ENCODE measurements at regions not wholly inside any gene's neighbourhood (a gene's known extent, or its start where the extent isn't known, plus 50 kb on each side); places are given as distances from the start of the nearest gene placed in this dataset.
A peak's percentile ranks its signal among the peaks of the same experiment; 100 is the strongest.

GRCh38 chr10:124180044-124180745 is 86.8 kb upstream of the CHST15 start:
- Mint-ChIP-seq H3K4me1 (no peaks in the 10 kb centered on the region), H3K36me3 (no peaks in the 10 kb centered on the region), H3K4me3 (no peak overlapping the region), H3K27ac (no peak overlapping the region), H3K9me3 (peaks cover 0 to 2% (median 0%) of the 10 kb centered on the region in 7 donors), H3K27me3 (peaks cover 10% of the 10 kb centered on the region)
- H3K27me3 ChIP-seq (ENCODE audit: control insufficient read depth, insufficient read depth, low read length), result no peaks in the 10 kb centered on the region
- no peaks in the 10 kb centered on the region for H3K9me3 ChIP-seq (ENCODE audit: control insufficient read depth in 2 of 2, low read length in 2 of 2)
- H3K4me1 ChIP-seq (ENCODE audit: control insufficient read depth, insufficient read depth, low read length, poor library complexity, severe bottlenecking), result no peaks in the 10 kb centered on the region
- DNase-seq (no peak), ATAC-seq (ENCODE audit: low read depth in 2 of 2) (no peak)
- H3K36me3 ChIP-seq (ENCODE audit: control insufficient read depth, insufficient read depth, low read length), result no peaks in the 10 kb centered on the region
- no peak overlapping the region for H3K4me3 ChIP-seq (ENCODE audit: low read depth, low read length)
- H3K27ac ChIP-seq (ENCODE audit: insufficient read depth, low read length, poor library complexity, severe bottlenecking), result no peak overlapping the region

DNA sequence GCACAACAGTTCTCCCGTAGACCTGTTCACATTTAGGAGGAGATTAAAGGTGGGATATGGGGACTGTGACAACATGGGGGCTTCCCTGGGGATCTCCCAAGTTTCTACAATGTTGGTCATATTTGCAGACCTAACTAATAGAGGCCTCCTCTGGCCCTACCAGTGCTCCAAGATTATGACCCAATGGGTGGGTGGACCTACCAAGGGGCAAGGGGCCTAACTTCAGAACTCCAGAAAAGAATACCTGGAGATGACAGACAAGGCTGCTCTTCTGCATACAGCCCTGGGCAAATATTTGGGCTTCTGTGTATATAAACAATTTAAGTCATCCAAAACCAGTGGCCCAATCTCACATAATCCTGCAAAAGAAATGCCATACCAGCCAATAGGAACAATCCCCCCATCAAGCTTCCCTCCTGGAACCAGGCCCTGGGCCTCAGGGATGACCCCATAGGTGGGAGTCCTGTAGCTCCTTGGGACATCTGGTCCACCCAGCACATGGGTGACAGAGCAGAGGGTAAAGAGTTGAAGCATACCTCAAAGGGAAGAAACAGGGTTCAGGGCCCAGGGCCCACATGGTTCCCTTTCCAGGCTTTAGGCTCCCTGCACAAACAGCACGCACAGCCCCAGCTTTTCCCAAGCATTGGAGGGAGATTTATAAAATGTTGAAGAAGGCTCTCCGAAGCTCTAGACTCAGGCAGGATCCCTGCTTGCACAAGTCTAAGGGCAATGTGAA is 86.1 kb upstream of the CHST15 start:
- Histone ChIP-seq H3K9me3 (ENCODE audit: control insufficient read depth in 2 of 2, low read length in 2 of 2) (no peaks in the 10 kb centered on the region), H3K36me3 (ENCODE audit: control insufficient read depth, insufficient read depth, low read length) (no peaks in the 10 kb centered on the region), H3K27me3 (ENCODE audit: control insufficient read depth, insufficient read depth, low read length) (no peaks in the 10 kb centered on the region), H3K4me1 (ENCODE audit: control insufficient read depth, insufficient read depth, low read length, poor library complexity, severe bottlenecking) (no peaks in the 10 kb centered on the region), H3K27ac (ENCODE audit: insufficient read depth, low read length, poor library complexity, severe bottlenecking) (no peak overlapping the region), H3K4me3 (ENCODE audit: low read depth, low read length) (no peak overlapping the region)
- Mint-ChIP-seq H3K4me3 (peak overlapping the region in 1 of 4 donors; percentile 8), H3K27ac (no peak overlapping the region), H3K4me1 (no peaks in the 10 kb centered on the region), H3K36me3 (no peaks in the 10 kb centered on the region), H3K27me3 (peaks cover 8% of the 10 kb centered on the region), H3K9me3 (peaks cover 0 to 2% (median 0%) of the 10 kb centered on the region in 7 donors)
- ATAC-seq (ENCODE audit: low read depth in 2 of 2), result no peak
- DNase-seq, result no peak

DNA sequence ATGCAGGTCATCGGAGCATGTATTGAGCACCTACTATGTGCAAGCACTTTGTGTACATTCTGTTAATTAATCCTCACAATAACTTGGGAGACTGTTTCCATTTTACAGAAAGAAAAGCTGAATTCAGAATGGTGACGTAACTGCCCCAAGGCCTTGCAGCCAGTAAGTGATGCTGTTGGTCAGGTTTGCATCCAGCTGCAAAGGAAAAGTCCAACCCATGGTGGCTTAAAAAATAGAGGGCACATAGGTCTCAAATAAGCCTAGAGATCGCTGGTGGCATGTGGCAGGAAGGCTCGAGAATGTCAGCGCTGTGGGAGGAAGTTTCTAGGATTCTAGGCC is 83.8 kb upstream of the CHST15 start:
- H3K9me3 Mint-ChIP-seq, result peaks cover 0 to 2% (median 1%) of the 10 kb centered on the region in 7 donors
- no peaks in the 10 kb centered on the region for H3K9me3 ChIP-seq (ENCODE audit: control insufficient read depth in 2 of 2, low read length in 2 of 2)

GRCh38 chr10:124176349-124177179 is 83.2 kb upstream of the CHST15 start:
- Mint-ChIP-seq H3K36me3 (no peaks in the 10 kb centered on the region), H3K27me3 (peaks cover 5% of the 10 kb centered on the region), H3K27ac (no peak overlapping the region), H3K4me3 (no peak overlapping the region), H3K4me1 (no peaks in the 10 kb centered on the region), H3K9me3 (peaks cover 0 to 2% (median 1%) of the 10 kb centered on the region in 7 donors)
- Histone ChIP-seq H3K27me3 (ENCODE audit: control insufficient read depth, insufficient read depth, low read length) (no peaks in the 10 kb centered on the region), H3K9me3 (ENCODE audit: control insufficient read depth in 2 of 2, low read length in 2 of 2) (no peaks in the 10 kb centered on the region), H3K27ac (ENCODE audit: insufficient read depth, low read length, poor library complexity, severe bottlenecking) (no peak overlapping the region), H3K4me1 (ENCODE audit: control insufficient read depth, insufficient read depth, low read length, poor library complexity, severe bottlenecking) (no peaks in the 10 kb centered on the region), H3K36me3 (ENCODE audit: control insufficient read depth, insufficient read depth, low read length) (no peaks in the 10 kb centered on the region), H3K4me3 (ENCODE audit: low read depth, low read length) (no peak overlapping the region)
- ATAC-seq (ENCODE audit: low read depth in 2 of 2), result no peak
- no peak for DNase-seq

More for the DNA sequence above, 83.8 kb upstream of the CHST15 start:
- Histone ChIP-seq H3K4me1 (ENCODE audit: control insufficient read depth, insufficient read depth, low read length, poor library complexity, severe bottlenecking) (no peaks in the 10 kb centered on the region), H3K4me3 (ENCODE audit: low read depth, low read length) (no peak overlapping the region), H3K27ac (ENCODE audit: insufficient read depth, low read length, poor library complexity, severe bottlenecking) (no peak overlapping the region), H3K36me3 (ENCODE audit: control insufficient read depth, insufficient read depth, low read length) (no peaks in the 10 kb centered on the region), H3K27me3 (ENCODE audit: control insufficient read depth, insufficient read depth, low read length) (no peaks in the 10 kb centered on the region)
- Mint-ChIP-seq H3K27me3 (peaks cover 5% of the 10 kb centered on the region), H3K4me3 (no peak overlapping the region), H3K4me1 (no peaks in the 10 kb centered on the region), H3K27ac (no peak overlapping the region), H3K36me3 (no peaks in the 10 kb centered on the region)
- ATAC-seq (ENCODE audit: low read depth in 2 of 2) (no peak), DNase-seq (no peak)

- Mint-ChIP-seq H3K36me3 (no peaks in the 10 kb centered on the region), H3K4me1 (no peaks in the 10 kb centered on the region), H3K4me3 (no peak overlapping the region), H3K27ac (no peak overlapping the region), H3K27me3 (peaks cover 5% of the 10 kb centered on the region), H3K9me3 (peaks cover 0 to 2% (median 1%) of the 10 kb centered on the region in 7 donors)
- H3K9me3 ChIP-seq (ENCODE audit: control insufficient read depth in 2 of 2, low read length in 2 of 2), result no peaks in the 10 kb centered on the region
- H3K27ac ChIP-seq (ENCODE audit: insufficient read depth, low read length, poor library complexity, severe bottlenecking), result no peak overlapping the region
- no peak overlapping the region for H3K4me3 ChIP-seq (ENCODE audit: low read depth, low read length)
- no peaks in the 10 kb centered on the region for H3K4me1 ChIP-seq (ENCODE audit: control insufficient read depth, insufficient read depth, low read length, poor library complexity, severe bottlenecking)
- no peaks in the 10 kb centered on the region for H3K36me3 ChIP-seq (ENCODE audit: control insufficient read depth, insufficient read depth, low read length)
- ATAC-seq (ENCODE audit: low read depth in 2 of 2) (no peak), DNase-seq (no peak)
- H3K27me3 ChIP-seq (ENCODE audit: control insufficient read depth, insufficient read depth, low read length), result no peaks in the 10 kb centered on the region
Observed at GRCh38 chr10:124175701-124176348, 82.4 kb upstream of the CHST15 start.

DNA sequence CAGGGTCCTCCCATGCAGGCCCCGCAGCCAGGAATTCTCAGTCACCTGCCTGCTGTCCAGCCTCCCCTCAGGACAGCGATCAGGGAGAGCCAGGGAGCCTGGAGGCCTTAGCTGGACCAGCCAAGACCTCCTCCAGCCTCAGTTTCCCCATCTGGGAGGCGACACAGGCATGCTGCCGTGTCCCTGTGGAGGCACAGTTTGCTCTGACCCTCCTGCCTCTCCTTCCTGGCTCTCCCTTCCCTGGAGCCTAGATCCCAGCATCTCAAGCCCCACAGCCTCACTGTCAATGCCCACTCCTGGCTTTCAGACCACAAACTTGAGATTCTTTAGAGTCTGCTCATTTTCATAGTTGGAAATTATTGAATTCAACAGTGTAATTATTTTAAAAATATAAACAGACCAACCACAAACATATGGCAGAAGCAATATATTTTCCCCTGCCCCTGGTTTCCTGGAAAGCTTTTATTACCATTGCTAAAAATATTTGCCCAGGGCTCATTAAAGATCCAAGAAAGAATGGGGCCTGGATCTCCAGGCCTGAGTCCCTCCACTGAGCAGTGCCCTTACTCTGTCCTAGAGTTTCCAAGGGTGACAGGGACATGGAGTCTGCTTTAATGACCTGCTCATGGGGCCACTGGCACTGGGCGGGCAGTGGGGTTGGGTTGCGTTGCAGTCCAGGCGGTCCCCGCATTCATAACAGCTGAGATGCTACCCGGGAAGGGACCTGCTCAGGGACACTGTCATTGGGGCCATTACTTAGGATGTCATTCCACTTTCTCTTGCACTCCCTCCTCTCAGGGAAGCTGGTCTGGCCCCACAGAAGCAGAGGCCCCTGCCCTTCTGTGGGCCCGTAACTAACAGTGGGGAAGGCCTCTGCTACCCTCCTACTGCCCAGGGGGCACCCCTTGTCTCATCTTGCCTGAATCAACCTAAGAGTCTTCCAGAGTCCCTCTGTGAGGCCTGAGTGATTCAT is 81.6 kb upstream of the CHST15 start:
- H3K4me1 ChIP-seq (ENCODE audit: control insufficient read depth, insufficient read depth, low read length, poor library complexity, severe bottlenecking), result no peaks in the 10 kb centered on the region
- Mint-ChIP-seq H3K36me3 (no peaks in the 10 kb centered on the region), H3K27me3 (peaks cover 5% of the 10 kb centered on the region), H3K9me3 (peaks cover 0 to 2% (median 1%) of the 10 kb centered on the region in 7 donors), H3K4me1 (no peaks in the 10 kb centered on the region), H3K4me3 (no peak overlapping the region), H3K27ac (no peak overlapping the region)
- no peaks in the 10 kb centered on the region for H3K36me3 ChIP-seq (ENCODE audit: control insufficient read depth, insufficient read depth, low read length)
- ATAC-seq (ENCODE audit: low read depth in 2 of 2) (no peak), DNase-seq (no peak)
- no peak overlapping the region for H3K4me3 ChIP-seq (ENCODE audit: low read depth, low read length)
- H3K9me3 ChIP-seq (ENCODE audit: control insufficient read depth in 2 of 2, low read length in 2 of 2), result no peaks in the 10 kb centered on the region
- H3K27ac ChIP-seq (ENCODE audit: insufficient read depth, low read length, poor library complexity, severe bottlenecking), result no peak overlapping the region
- H3K27me3 ChIP-seq (ENCODE audit: control insufficient read depth, insufficient read depth, low read length), result no peaks in the 10 kb centered on the region

All from CD4-positive, CD25-positive, alpha-beta regulatory T cell (primary cell).